Astrocyte (in vitro differentiated cells and primary cell): ENCODE measurements at regions not wholly inside any gene's neighbourhood (a gene's known extent, or its start where the extent isn't known, plus 50 kb on each side); places are given as distances from the start of the nearest gene placed in this dataset.
A peak's percentile ranks its signal among the peaks of the same experiment; 100 is the strongest.
"Not testable (repeated sequence)": the region's sequence is repeated elsewhere in the genome, so short reads cannot be mapped to it uniquely, and the experiment has no call there.

ENCODE experiments used
- DNase-seq: peaks from one replicate; pipeline ENCODE4 v3.0.0-alpha.2; 2010; ENCODE audit warnings: low read depth
- FAIRE-seq: peaks from 2 replicates; lab custom pipeline; 2011; peaks lifted over from hg19 to GRCh38; lab: Jason Lieb, UNC
- H2AFZ ChIP-seq: 2 replicates; pipeline ENCODE4 v1.6.0; 2012; ENCODE audit warnings: low read depth, low read length, inconsistent platforms
- H3K27ac ChIP-seq: 2 replicates; pipeline ENCODE4 v1.5.1; 2011; ENCODE audit warnings: low read depth, low read length, inconsistent platforms
- H3K27me3 ChIP-seq: 2 replicates; pipeline ENCODE4 v1.6.0; 2011; ENCODE audit warnings: low read length, inconsistent platforms; ENCODE audit not compliant: insufficient read depth
- H3K36me3 ChIP-seq: 2 replicates; pipeline ENCODE4 v1.5.1; 2011; ENCODE audit warnings: low read length, inconsistent platforms; ENCODE audit not compliant: insufficient read depth
- H3K4me1 ChIP-seq: 2 replicates; pipeline ENCODE4 v1.5.1; 2011; ENCODE audit warnings: low read length, inconsistent platforms; ENCODE audit not compliant: insufficient read depth
- H3K4me2 ChIP-seq: 2 replicates; pipeline ENCODE4 v1.6.0; 2012; ENCODE audit warnings: low read length, inconsistent platforms
- H3K4me3 ChIP-seq: 2 replicates; pipeline ENCODE4 v1.5.1; 2011; ENCODE audit warnings: low read depth, mild to moderate bottlenecking, low read length, inconsistent platforms; ENCODE audit not compliant: insufficient read depth
- H3K79me2 ChIP-seq: 2 replicates; pipeline ENCODE4 v1.6.0; 2012; ENCODE audit warnings: mild to moderate bottlenecking, low read length, inconsistent platforms; ENCODE audit not compliant: insufficient read depth
- H3K9ac ChIP-seq: 2 replicates; pipeline ENCODE4 v1.6.0; 2012; ENCODE audit warnings: mild to moderate bottlenecking, low read length, inconsistent platforms
- H3K9me3 ChIP-seq: 2 replicates; pipeline ENCODE4 v1.5.1; 2012; ENCODE audit warnings: low read depth, mild to moderate bottlenecking, low read length, inconsistent platforms; ENCODE audit not compliant: insufficient read depth
- H4K20me1 ChIP-seq: 2 replicates; pipeline ENCODE4 v1.6.0; 2012; ENCODE audit warnings: low read length, inconsistent platforms; ENCODE audit not compliant: insufficient read depth
- H3K27ac Mint-ChIP-seq: one replicate; pipeline ENCODE4 v1.8.0; 2021; ENCODE audit warnings: mild to moderate bottlenecking, mixed read lengths; ENCODE audit not compliant: unreplicated experiment
- H3K27me3 Mint-ChIP-seq: one replicate; pipeline ENCODE4 v1.8.0; 2021; ENCODE audit warnings: low read depth, mixed read lengths; ENCODE audit not compliant: unreplicated experiment
- H3K36me3 Mint-ChIP-seq: one replicate; pipeline ENCODE4 v1.8.0; 2021; ENCODE audit warnings: low read depth, mixed read lengths; ENCODE audit not compliant: unreplicated experiment
- H3K4me1 Mint-ChIP-seq: one replicate; pipeline ENCODE4 v1.8.0; 2021; ENCODE audit warnings: low read depth, mixed read lengths; ENCODE audit not compliant: unreplicated experiment
- H3K4me3 Mint-ChIP-seq: one replicate; pipeline ENCODE4 v1.8.0; 2021; ENCODE audit warnings: mild to moderate bottlenecking, moderate library complexity, mixed read lengths; ENCODE audit not compliant: unreplicated experiment
- H3K9me3 Mint-ChIP-seq: one replicate; pipeline ENCODE4 v1.8.0; 2021; ENCODE audit warnings: mild to moderate bottlenecking, mixed read lengths; ENCODE audit not compliant: unreplicated experiment
- CTCF ChIP-seq: IDR thresholded peaks from 2 replicates; pipeline ENCODE4 v1.5.1; 2011; ENCODE audit warnings: low read depth, mild to moderate bottlenecking, inconsistent platforms, low read length, moderate library complexity; ENCODE audit not compliant: insufficient read depth
- EZH2 ChIP-seq: IDR thresholded peaks from 2 replicates; pipeline ENCODE4 v1.6.1; 2012; ENCODE audit warnings: mild to moderate bottlenecking, low read length, inconsistent platforms; ENCODE audit not compliant: insufficient read depth

DNA sequence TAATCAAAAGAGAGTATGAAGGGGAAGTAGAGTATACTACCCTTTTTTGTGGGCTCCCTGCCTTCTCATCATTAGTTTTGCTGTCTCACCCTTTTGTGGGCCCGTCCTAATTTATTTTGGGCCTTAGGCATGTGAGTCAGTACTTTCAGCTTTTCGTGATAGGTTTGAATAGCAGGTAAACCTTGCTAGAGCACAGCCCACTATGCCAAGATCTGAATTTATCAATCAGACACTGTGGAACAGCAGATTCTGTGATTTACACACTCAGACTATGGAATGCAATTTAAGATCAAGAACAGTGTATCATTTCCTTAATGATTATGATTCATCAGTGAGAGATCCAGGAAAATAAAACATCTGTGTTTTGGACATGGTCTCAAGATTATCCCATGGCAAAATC lies 1117.1 kb downstream of the KHDRBS2 start:
- Mint-ChIP-seq H3K9me3 (peaks cover 3% of the 10 kb centered on the region), H3K4me3 (no peak overlapping the region), H3K27me3 (no peaks in the 10 kb centered on the region), H3K4me1 (no peaks in the 10 kb centered on the region), H3K27ac (no peak overlapping the region), H3K36me3 (no peaks in the 10 kb centered on the region)
- no peaks in the 10 kb centered on the region for H4K20me1 ChIP-seq
- no peak for DNase-seq
- no peak overlapping the region for H3K27ac ChIP-seq
- H3K4me1 ChIP-seq, result no peaks in the 10 kb centered on the region
- peaks cover 2% of the 10 kb centered on the region for H3K9me3 ChIP-seq
- no peak overlapping the region for H3K9ac ChIP-seq
- no peaks in the 10 kb centered on the region for H3K79me2 ChIP-seq
- no peak overlapping the region for H3K4me2 ChIP-seq
- no peak for FAIRE-seq
- no peak for TF ChIP-seq EZH2
- no peak for TF ChIP-seq CTCF
- H3K36me3 ChIP-seq, result no peaks in the 10 kb centered on the region
- H3K4me3 ChIP-seq, result no peak overlapping the region
- H2AFZ ChIP-seq, result no peak overlapping the region
- no peaks in the 10 kb centered on the region for H3K27me3 ChIP-seq

- not testable (repeated sequence) for H3K4me2 ChIP-seq, H3K27ac Mint-ChIP-seq, H3K9me3 ChIP-seq, DNase-seq, H3K27me3 ChIP-seq, H3K4me1 Mint-ChIP-seq, H2AFZ ChIP-seq, H3K9me3 Mint-ChIP-seq, H4K20me1 ChIP-seq, H3K36me3 ChIP-seq, FAIRE-seq, H3K27ac ChIP-seq, H3K36me3 Mint-ChIP-seq, H3K27me3 Mint-ChIP-seq, H3K4me1 ChIP-seq, H3K9ac ChIP-seq, H3K4me3 ChIP-seq, H3K4me3 Mint-ChIP-seq, H3K79me2 ChIP-seq
These were observed 1137.0 kb downstream of the KHDRBS2 start for GRCh38 chr6:61149039-61149438.

- not testable (repeated sequence) for H3K79me2 ChIP-seq, H3K27me3 ChIP-seq, H4K20me1 ChIP-seq, H3K9me3 Mint-ChIP-seq, H3K4me1 ChIP-seq, H3K27ac ChIP-seq, H3K36me3 Mint-ChIP-seq, H3K4me3 Mint-ChIP-seq, H3K9ac ChIP-seq, H3K9me3 ChIP-seq, H3K36me3 ChIP-seq, DNase-seq, H3K27me3 Mint-ChIP-seq, H2AFZ ChIP-seq, H3K4me3 ChIP-seq, H3K4me2 ChIP-seq, H3K27ac Mint-ChIP-seq, H3K4me1 Mint-ChIP-seq
- peak; percentile 70 for FAIRE-seq
These were observed 1143.8 kb downstream of the KHDRBS2 start for GRCh38 chr6:61142261-61142660.

DNA sequence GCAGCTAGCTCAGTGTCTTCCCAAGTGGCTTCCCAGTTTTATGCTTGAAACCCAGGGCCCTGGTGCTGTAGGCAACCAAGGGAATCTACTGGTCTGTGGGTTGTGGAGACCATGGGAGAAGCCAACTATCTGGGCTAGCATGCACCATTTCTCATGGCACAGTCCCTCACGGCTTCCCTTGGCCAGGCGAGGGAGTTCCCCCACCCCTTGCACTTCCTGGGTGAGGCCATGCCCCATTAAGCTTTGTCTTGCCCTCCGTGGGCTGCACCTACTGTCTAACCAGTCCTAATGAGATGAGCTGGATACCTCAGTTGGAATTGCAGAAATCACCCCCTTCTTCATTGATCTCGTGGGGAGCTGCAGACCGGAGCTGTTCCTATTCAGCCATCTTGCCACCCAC lies 1152.0 kb downstream of the KHDRBS2 start:
- Histone ChIP-seq H3K4me1 (no peaks in the 10 kb centered on the region), H4K20me1 (no peaks in the 10 kb centered on the region), H3K79me2 (no peaks in the 10 kb centered on the region), H3K9ac (no peak overlapping the region), H3K4me3 (no peak overlapping the region), H3K4me2 (no peak overlapping the region), H3K27me3 (no peaks in the 10 kb centered on the region), H3K9me3 (no peaks in the 10 kb centered on the region), H3K36me3 (no peaks in the 10 kb centered on the region), H2AFZ (no peak overlapping the region), H3K27ac (no peak overlapping the region)
- H3K4me3 Mint-ChIP-seq, result no peak overlapping the region
- no peak for DNase-seq
- H3K4me1 Mint-ChIP-seq, result no peaks in the 10 kb centered on the region
- no peak for TF ChIP-seq EZH2
- TF ChIP-seq CTCF, result no peak
- no peaks in the 10 kb centered on the region for H3K36me3 Mint-ChIP-seq
- no peak overlapping the region for H3K27ac Mint-ChIP-seq
- FAIRE-seq, result no peak
- peaks cover 2% of the 10 kb centered on the region for H3K27me3 Mint-ChIP-seq
- H3K9me3 Mint-ChIP-seq, result peaks cover 2% of the 10 kb centered on the region

DNA sequence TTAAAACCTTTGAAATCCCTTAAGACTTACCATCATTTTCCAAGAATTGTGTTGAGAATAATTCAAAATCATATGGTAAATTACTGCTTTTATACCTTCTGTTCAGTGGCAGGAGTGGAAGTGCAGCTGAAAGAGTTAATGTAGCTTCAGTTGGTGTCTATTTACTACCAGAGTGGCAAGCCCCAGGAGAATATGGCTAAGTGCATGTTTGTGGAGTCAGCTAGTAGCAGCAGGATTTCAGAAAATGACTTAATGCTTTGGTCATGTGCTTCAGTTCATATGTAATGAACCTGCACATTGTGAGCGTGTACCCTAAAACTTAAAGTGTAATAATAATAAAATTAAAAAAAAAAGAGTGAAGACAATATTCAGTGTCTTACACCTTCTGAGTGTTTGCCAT lies 1171.8 kb downstream of the KHDRBS2 start:
- H3K9me3 Mint-ChIP-seq, H3K4me1 Mint-ChIP-seq, DNase-seq, H4K20me1 ChIP-seq, H3K27me3 Mint-ChIP-seq, H3K27me3 ChIP-seq, H3K4me2 ChIP-seq, H3K4me1 ChIP-seq, H3K79me2 ChIP-seq, H3K4me3 Mint-ChIP-seq, H3K4me3 ChIP-seq, H3K36me3 ChIP-seq, H3K9me3 ChIP-seq, H3K36me3 Mint-ChIP-seq, H3K27ac Mint-ChIP-seq, FAIRE-seq, H3K9ac ChIP-seq, H2AFZ ChIP-seq, H3K27ac ChIP-seq: not testable (repeated sequence)
